AML-193 (cell line): ENCODE measurements at regions not wholly inside any gene's neighbourhood (a gene's known extent, or its start where the extent isn't known, plus 50 kb on each side); places are given as distances from the start of the nearest gene placed in this dataset.
"Not testable (repeated sequence)": the region's sequence is repeated elsewhere in the genome, so short reads cannot be mapped to it uniquely, and the experiment has no call there.

ENCODE experiments used
- DNase-seq, 2 experiments: peaks; one replicate each; lab custom pipeline; 2025; lab: John Stamatoyannopoulos, UW

DNA sequence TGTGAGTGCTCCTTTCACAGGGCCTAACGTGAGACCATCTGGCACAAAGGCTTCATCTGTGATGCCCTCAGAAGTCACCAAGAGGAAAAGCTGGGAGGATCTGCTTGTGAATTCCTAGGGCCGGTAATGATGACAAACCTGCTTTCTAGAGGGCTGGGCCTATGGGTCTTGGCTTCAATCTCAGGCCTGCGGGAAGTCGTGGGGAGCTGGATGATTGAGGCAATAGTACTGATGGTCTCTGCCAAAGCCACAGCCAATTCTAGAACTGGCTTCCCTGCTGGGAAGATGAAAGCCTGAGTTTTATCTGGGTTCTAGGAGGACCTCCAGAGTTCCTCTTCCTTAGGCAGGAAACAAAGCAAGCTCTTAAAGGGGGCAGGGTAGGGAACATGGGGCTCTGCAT is 102.7 kb downstream of the TMEM215 start:
- no peak for DNase-seq

GRCh38 chr9:32894485-32894884 is 106.9 kb downstream of the APTX start:
- not testable (repeated sequence) for DNase-seq

GRCh38 chr9:32899181-32899580 is 102.2 kb downstream of the APTX start:
- DNase-seq = peak in 1 of 2 experiments; percentile 17

GRCh38 chr9:32899761-32900160 is 101.7 kb downstream of the APTX start:
- no peak for DNase-seq

- DNase-seq = peak; percentile 9 to 41
Measured at GRCh38 chr9:32906213-32906612, 95.2 kb downstream of the APTX start.

GRCh38 chr9:32915802-32916201 is 85.6 kb downstream of the APTX start:
- DNase-seq = no peak

- DNase-seq = no peak
Measured at GRCh38 chr9:32918628-32919027, 82.8 kb downstream of the APTX start.
